Stomach (tissue), 8 donors: ENCODE measurements at regions not wholly inside any gene's neighbourhood (a gene's known extent, or its start where the extent isn't known, plus 50 kb on each side); places are given as distances from the start of the nearest gene placed in this dataset.

Experiments used
- DNase-seq, 2 donors: peaks; one replicate each; pipeline versions ENCODE4 v3.0.0 to v3.0.0-alpha.2; 2013 to 2019
- H3K27ac ChIP-seq, 5 donors: fragments of 200-600 bp in 4 of 5; sonication (generic) in 4 of 5; one replicate each; pipeline ENCODE4 v1.5.1; 2013 to 2019; ENCODE audit warnings: mild to moderate bottlenecking in 1 of 5, moderate library complexity in 1 of 5
- H3K27me3 ChIP-seq, 3 donors: fragments of 200-600 bp; sonication (generic); one replicate each; pipeline ENCODE4 v1.5.1; 2017 to 2019; ENCODE audit warnings: mixed run types in 1 of 3
- H3K36me3 ChIP-seq, 4 donors: fragments of 200-600 bp; sonication (generic); 1 replicate in 3 of 4; 2 replicates in 1 of 4; pipeline ENCODE4 v1.5.1; 2016 to 2019
- H3K4me1 ChIP-seq, 4 donors: fragments of 200-600 bp; sonication (generic); one replicate each; pipeline ENCODE4 v1.5.1; 2016 to 2019
- H3K4me3 ChIP-seq, 4 donors: fragments of 200-600 bp; sonication (generic) in 3 of 4; one replicate each; pipeline ENCODE4 v1.5.1; 2016 to 2019; ENCODE audit warnings: mild to moderate bottlenecking in 1 of 4
- H3K9me3 ChIP-seq, 4 donors: fragments of 200-600 bp; sonication (generic); one replicate each; pipeline ENCODE4 v1.5.1; 2016 to 2019
- CTCF ChIP-seq, 7 experiments: fragments of 450-650 bp in 4 of 7; fragments of 200-600 bp in 3 of 7; sonication (generic) in 3 of 7; IDR thresholded peaks; one replicate each; pipeline ENCODE4 v1.5.1; 2016 to 2019; ENCODE audit warnings: antibody characterized with exemption in 7 of 7, control low read depth in 2 of 7, mild to moderate bottlenecking in 1 of 7
- EP300 ChIP-seq: sonication (generic); formaldehyde crosslinking; IDR thresholded peaks from one replicate; pipeline ENCODE4 v1.6.1; 2017; ENCODE audit warnings: antibody characterized with exemption
- POLR2A ChIP-seq, 4 donors: fragments of 450-650 bp; IDR thresholded peaks; one replicate each; pipeline ENCODE4 v1.6.1; 2016; ENCODE audit warnings: antibody characterized with exemption in 4 of 4, control low read depth in 2 of 4, mild to moderate bottlenecking in 1 of 4, moderate library complexity in 1 of 4
- POLR2AphosphoS5 ChIP-seq, 3 donors: sonication (generic); formaldehyde crosslinking; IDR thresholded peaks; one replicate each; pipeline ENCODE4 v1.6.1; 2016; ENCODE audit warnings: antibody characterized with exemption in 3 of 3
- WGBS, 5 donors: extraction: QIAGEN DNeasy Blood & Tissue Kit in 3 of 5; methylation state at CpG; one replicate each; pipeline versions ENCODE4 v1.1.5 to v1.1.7; 2013 to 2018; 5-methylcytosine and 5-hydroxymethylcytosine counted together
- intact Hi-C: fragments of 100-400 bp; cut with DNase I; formaldehyde crosslinking; loops from one replicate; pipeline ENCODE4 v1.15.1; 2023; ENCODE audit warnings: low total_unique reads
- donor health status: healthy with polysubstance abuse.
- donor health status: Bipolar disorder and iron deficiency.
- donor health status: healthy.

GRCh38 chr5:91468651-91469422 lies 85.7 kb upstream of the ARRDC3 start:
- peaks cover 0 to 9% (median 0%) of the 10 kb centered on the region in 4 donors for H3K4me1 ChIP-seq
- no peak for DNase-seq
- no peaks in the 10 kb centered on the region for H3K9me3 ChIP-seq
- intact Hi-C loops: no loop called here
- peak overlapping the region in 4 of 5 donors; percentile 27 to 52 (median 42) for H3K27ac ChIP-seq
- H3K36me3 ChIP-seq: no peaks in the 10 kb centered on the region
- no peaks in the 10 kb centered on the region for H3K27me3 ChIP-seq
- no peak for TF ChIP-seq CTCF (IDR thresholded peaks at IDR 0.05)
- no peak for TF ChIP-seq EP300
- TF ChIP-seq POLR2AphosphoS5 (IDR thresholded peaks at IDR 0.05): no peak
- TF ChIP-seq POLR2A (IDR thresholded peaks at IDR 0.05): no peak
- 63 to 80% (median 74%) methylated on average over 7 of the region's 7 CpGs for WGBS, 5 donors
- H3K4me3 ChIP-seq: no peak overlapping the region

- Histone ChIP-seq H3K4me1 (peaks cover 0 to 4% (median 0%) of the 10 kb centered on the region in 4 donors), H3K27me3 (no peaks in the 10 kb centered on the region), H3K36me3 (no peaks in the 10 kb centered on the region), H3K27ac (no peak overlapping the region), H3K9me3 (no peaks in the 10 kb centered on the region), H3K4me3 (no peak overlapping the region)
- WGBS, 5 donors: 90 to 99% (median 94%) methylated on average over 4 of the region's 4 CpGs
- TF ChIP-seq POLR2A (IDR thresholded peaks at IDR 0.05): no peak
- TF ChIP-seq EP300: no peak
- TF ChIP-seq POLR2AphosphoS5 (IDR thresholded peaks at IDR 0.05): no peak
- TF ChIP-seq CTCF (IDR thresholded peaks at IDR 0.05): no peak
- intact Hi-C loops: no loop called here
- no peak for DNase-seq
Measured at GRCh38 chr5:91464886-91465646, 81.9 kb upstream of the ARRDC3 start.

- H3K27me3 ChIP-seq: no peaks in the 10 kb centered on the region
- intact Hi-C loops: no loop called here
- no peak overlapping the region for H3K4me3 ChIP-seq
- TF ChIP-seq POLR2A (IDR thresholded peaks at IDR 0.05) (no peak), POLR2AphosphoS5 (IDR thresholded peaks at IDR 0.05) (no peak), EP300 (no peak), CTCF (IDR thresholded peaks at IDR 0.05) (no peak)
- H3K27ac ChIP-seq: no peak overlapping the region
- 71 to 93% (median 92%) methylated on average over 1 of the region's 1 CpG for WGBS, 5 donors
- no peaks in the 10 kb centered on the region for H3K4me1 ChIP-seq
- no peak for DNase-seq
- H3K9me3 ChIP-seq: no peaks in the 10 kb centered on the region
- no peaks in the 10 kb centered on the region for H3K36me3 ChIP-seq
Measured at GRCh38 chr5:91457681-91458058, 74.6 kb upstream of the ARRDC3 start.

- Histone ChIP-seq H3K4me1 (no peaks in the 10 kb centered on the region), H3K36me3 (no peaks in the 10 kb centered on the region), H3K9me3 (no peaks in the 10 kb centered on the region), H3K27me3 (no peaks in the 10 kb centered on the region), H3K27ac (no peak overlapping the region), H3K4me3 (no peak overlapping the region)
- WGBS, 5 donors: 61 to 71% (median 64%) methylated on average over 2 of the region's 2 CpGs
- no peak for DNase-seq
- TF ChIP-seq EP300 (no peak), POLR2A (IDR thresholded peaks at IDR 0.05) (no peak)
- intact Hi-C loops: no loop called here
Measured at GRCh38 chr5:91456928-91457680, 74.0 kb upstream of the ARRDC3 start.
